A673 (cell line): ENCODE measurements at regions not wholly inside any gene's neighbourhood (a gene's known extent, or its start where the extent isn't known, plus 50 kb on each side); places are given as distances from the start of the nearest gene placed in this dataset.

Experiments
- BruUV-seq: library from RNA; stranded (reverse); fragments of 400-500 nt; replicated peaks from 2 replicates; lab custom pipeline; 2021; lab: Mats Ljungman, UMichigan
- CTCF ChIA-PET: fragments of 300-600 bp; sonication (Branson Sonifier 250); formaldehyde crosslinking; loops from one replicate; lab custom pipeline; 2022; ENCODE audit warnings: antibody characterized with exemption; lab: Charles Lee
- POLR2A ChIA-PET: fragments of 300-600 bp; sonication (Branson Sonifier 250); formaldehyde crosslinking; loops from one replicate; lab custom pipeline; 2022; ENCODE audit warnings: antibody characterized with exemption; ENCODE audit not compliant: low non-redundant PET; lab: Charles Lee
- DNase-seq: peaks from one replicate; pipeline ENCODE4 v3.0.0-alpha.2; 2015; ENCODE audit warnings: low spot score
- H3K27ac ChIP-seq: fragments of 200-600 bp; sonication (generic); 2 replicates; pipeline ENCODE4 v1.5.1; 2016; ENCODE audit warnings: mixed run types, low read depth, mild to moderate bottlenecking, mixed read lengths, antibody characterized with exemption, low read length; ENCODE audit not compliant: poor library complexity, severe bottlenecking
- H3K27me3 ChIP-seq: fragments of 200-600 bp; sonication (generic); replicated peaks from 2 replicates; pipeline ENCODE4 v1.6.1; 2017; ENCODE audit warnings: mixed run types, low read depth, mild to moderate bottlenecking, mixed read lengths, antibody characterized with exemption, low read length; ENCODE audit not compliant: insufficient read depth, poor library complexity
- H3K36me3 ChIP-seq: fragments of 200-600 bp; sonication (generic); 2 replicates; pipeline ENCODE4 v1.6.1; 2016; ENCODE audit warnings: mixed run types, mild to moderate bottlenecking, mixed read lengths, antibody characterized with exemption, low read length; ENCODE audit not compliant: insufficient read depth, poor library complexity, severe bottlenecking
- H3K4me1 ChIP-seq: fragments of 200-600 bp; sonication (generic); 2 replicates; pipeline ENCODE4 v1.6.1; 2017; ENCODE audit warnings: mixed run types, mild to moderate bottlenecking, mixed read lengths, antibody characterized with exemption, low read length; ENCODE audit not compliant: insufficient read depth, poor library complexity, severe bottlenecking
- H3K4me3 ChIP-seq: fragments of 200-600 bp; sonication (generic); 2 replicates; pipeline ENCODE4 v1.5.1; 2016; ENCODE audit warnings: low read depth, mixed run types, mild to moderate bottlenecking, mixed read lengths, low read length; ENCODE audit not compliant: poor library complexity, severe bottlenecking
- H3K9me3 ChIP-seq: fragments of 200-600 bp; sonication (generic); 2 replicates; pipeline ENCODE4 v1.6.1; 2016; ENCODE audit warnings: mixed run types, low read depth, mild to moderate bottlenecking, mixed read lengths, antibody characterized with exemption, low read length; ENCODE audit not compliant: poor library complexity, severe bottlenecking
- EZH2 ChIP-seq: fragments of 200-600 bp; sonication (generic); IDR thresholded peaks from 2 replicates; pipeline ENCODE4 v1.6.1; 2017; ENCODE audit warnings: borderline replicate concordance, low read depth, mild to moderate bottlenecking, mixed read lengths, antibody characterized with exemption, low read length; ENCODE audit not compliant: poor library complexity, severe bottlenecking
- intact Hi-C: fragments of 100-400 bp; cut with micrococcal nuclease; formaldehyde crosslinking; loops from one replicate; pipeline ENCODE4 v1.10.0; 2022; ENCODE audit not compliant: unreplicated experiment
- TF ChIP-seq, protein P1 (sequence below): fragments of 300-800, 200-600 bp; sonication (generic); conservative IDR thresholded peaks from 2 replicates; pipeline ENCODE4 v1.5.1; 2017; ENCODE audit warnings: low read depth, mild to moderate bottlenecking, antibody characterized with exemption, low read length, moderate library complexity, mixed read lengths

DNA sequence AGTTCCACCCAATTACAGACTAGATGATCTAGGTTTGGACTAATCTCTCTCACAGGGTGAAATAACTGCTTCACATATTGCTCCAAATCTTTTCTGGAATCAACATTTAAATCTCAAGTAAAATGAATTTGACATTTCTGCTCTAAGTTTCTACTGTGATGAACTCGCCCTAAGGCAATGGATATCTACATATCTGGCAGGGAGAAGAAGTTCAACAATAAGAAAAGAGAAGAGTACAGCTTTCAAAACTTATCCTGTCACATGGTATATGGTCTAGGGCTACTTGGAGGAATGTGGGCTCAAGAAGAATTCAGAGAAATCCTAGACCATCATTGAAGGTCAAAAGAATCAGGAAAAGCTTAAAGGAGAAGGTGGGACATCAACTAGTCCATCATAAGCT is 440.2 kb downstream of the MBD2 start:
- BruUV-seq = no TSS peak
- no peak overlapping the region for H3K4me3 ChIP-seq
- intact Hi-C loops = no loop called here
- DNase-seq = no peak
- ChIA-PET CTCF (no interaction called here), POLR2A (no interaction called here)
- H3K9me3 ChIP-seq = no peaks in the 10 kb centered on the region
- H3K27ac ChIP-seq = no peak overlapping the region
- no peaks in the 10 kb centered on the region for H3K27me3 ChIP-seq
- H3K4me1 ChIP-seq = no peaks in the 10 kb centered on the region
- TF ChIP-seq, protein P1, sequence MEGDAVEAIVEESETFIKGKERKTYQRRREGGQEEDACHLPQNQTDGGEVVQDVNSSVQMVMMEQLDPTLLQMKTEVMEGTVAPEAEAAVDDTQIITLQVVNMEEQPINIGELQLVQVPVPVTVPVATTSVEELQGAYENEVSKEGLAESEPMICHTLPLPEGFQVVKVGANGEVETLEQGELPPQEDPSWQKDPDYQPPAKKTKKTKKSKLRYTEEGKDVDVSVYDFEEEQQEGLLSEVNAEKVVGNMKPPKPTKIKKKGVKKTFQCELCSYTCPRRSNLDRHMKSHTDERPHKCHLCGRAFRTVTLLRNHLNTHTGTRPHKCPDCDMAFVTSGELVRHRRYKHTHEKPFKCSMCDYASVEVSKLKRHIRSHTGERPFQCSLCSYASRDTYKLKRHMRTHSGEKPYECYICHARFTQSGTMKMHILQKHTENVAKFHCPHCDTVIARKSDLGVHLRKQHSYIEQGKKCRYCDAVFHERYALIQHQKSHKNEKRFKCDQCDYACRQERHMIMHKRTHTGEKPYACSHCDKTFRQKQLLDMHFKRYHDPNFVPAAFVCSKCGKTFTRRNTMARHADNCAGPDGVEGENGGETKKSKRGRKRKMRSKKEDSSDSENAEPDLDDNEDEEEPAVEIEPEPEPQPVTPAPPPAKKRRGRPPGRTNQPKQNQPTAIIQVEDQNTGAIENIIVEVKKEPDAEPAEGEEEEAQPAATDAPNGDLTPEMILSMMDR = no peak
- TF ChIP-seq EZH2 = no peak
- H3K36me3 ChIP-seq = no peaks in the 10 kb centered on the region

GRCh38 chr18:53780666-53781065 is 443.8 kb downstream of the MBD2 start:
- intact Hi-C loops = no loop called here
- H3K27ac ChIP-seq = no peak overlapping the region
- no peak overlapping the region for H3K4me3 ChIP-seq
- no peak for DNase-seq
- ChIA-PET CTCF (no interaction called here), POLR2A (no interaction called here)
- no peaks in the 10 kb centered on the region for H3K27me3 ChIP-seq
- BruUV-seq = no TSS peak
- no peaks in the 10 kb centered on the region for H3K4me1 ChIP-seq
- no peaks in the 10 kb centered on the region for H3K36me3 ChIP-seq
- no peaks in the 10 kb centered on the region for H3K9me3 ChIP-seq
- TF ChIP-seq, protein P1 = no peak
- TF ChIP-seq EZH2 = no peak

DNA sequence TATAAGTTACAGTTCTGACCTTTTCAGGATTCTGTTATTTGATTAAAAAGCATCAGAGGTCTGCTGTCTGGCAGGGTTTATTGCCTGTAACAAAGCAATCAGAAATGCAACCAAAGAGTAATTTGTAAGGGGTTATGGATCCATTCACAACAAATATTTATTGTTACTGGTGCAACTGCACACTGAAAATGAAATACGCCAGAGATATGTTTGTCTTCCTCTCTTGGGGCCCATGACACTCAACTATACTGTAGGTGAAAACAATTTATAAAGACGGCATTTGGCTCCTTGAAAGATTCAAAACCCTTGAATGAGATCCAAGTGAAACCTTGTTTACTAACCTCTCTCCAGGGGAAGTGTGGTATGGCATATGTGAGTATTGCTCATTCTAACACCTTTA is 452.2 kb downstream of the MBD2 start:
- BruUV-seq = no TSS peak
- CTCF ChIA-PET = no interaction called here

More for the DNA sequence above, 452.2 kb downstream of the MBD2 start:
- H3K27me3 ChIP-seq = no peaks in the 10 kb centered on the region
- no peak overlapping the region for H3K27ac ChIP-seq
- no peak overlapping the region for H3K4me3 ChIP-seq
- TF ChIP-seq, protein P1 = no peak
- H3K9me3 ChIP-seq = no peaks in the 10 kb centered on the region
- no peaks in the 10 kb centered on the region for H3K36me3 ChIP-seq
- intact Hi-C loops = no loop called here
- no peak for DNase-seq
- POLR2A ChIA-PET = no interaction called here
- no peaks in the 10 kb centered on the region for H3K4me1 ChIP-seq
